Colonic mucosa (tissue), 4 donors: ENCODE measurements at regions not wholly inside any gene's neighbourhood (a gene's known extent, or its start where the extent isn't known, plus 50 kb on each side); places are given as distances from the start of the nearest gene placed in this dataset.

Source experiments
- DNase-seq: peaks from one replicate; pipeline ENCODE4 v3.0.0-alpha.2; 2020
- H3K27ac ChIP-seq: fragments of 200-600 bp; one replicate; pipeline ENCODE4 v1.8.0; 2021
- H3K27me3 ChIP-seq: fragments of 200-600 bp; one replicate; pipeline ENCODE4 v1.8.0; 2021
- H3K36me3 ChIP-seq: fragments of 200-600 bp; one replicate; pipeline ENCODE4 v1.8.0; 2021
- H3K4me1 ChIP-seq: fragments of 200-600 bp; one replicate; pipeline ENCODE4 v1.8.0; 2021; ENCODE audit warnings: mild to moderate bottlenecking
- H3K4me3 ChIP-seq: fragments of 200-600 bp; one replicate; pipeline ENCODE4 v1.8.0; 2021
- H3K9ac ChIP-seq, 2 donors: one replicate each; pipeline ENCODE4 v1.7.0; 2013; ENCODE audit warnings: control low read depth in 2 of 2, low read depth in 2 of 2, low read length in 2 of 2
- H3K9me3 ChIP-seq: fragments of 200-600 bp; one replicate; pipeline ENCODE4 v1.8.0; 2021
- CTCF ChIP-seq: fragments of 200-600 bp; IDR thresholded peaks from one replicate; pipeline ENCODE4 v1.8.0; 2022; ENCODE audit warnings: antibody characterized with exemption, mild to moderate bottlenecking
- intact Hi-C: fragments of 100-400 bp; cut with DNase I; formaldehyde crosslinking; loops from one replicate; pipeline ENCODE4 v1.14.1; 2022
- donor health status: healthy.
- donor health status: DM: no; HTN: no; CAD: no.
- donor health status: DM: no; HTN: no; CAD: no.

- DNase-seq = no peak
- H3K4me3 ChIP-seq = no peak overlapping the region
- peak overlapping the region in 1 of 2 donors; percentile 22 for H3K9ac ChIP-seq
- no peaks in the 10 kb centered on the region for H3K9me3 ChIP-seq
- H3K36me3 ChIP-seq = no peaks in the 10 kb centered on the region
- no peaks in the 10 kb centered on the region for H3K4me1 ChIP-seq
- no peaks in the 10 kb centered on the region for H3K27me3 ChIP-seq
- intact Hi-C loops = no loop called here
- no peak for TF ChIP-seq CTCF
- no peak overlapping the region for H3K27ac ChIP-seq
Observed at GRCh38 chr20:22513574-22513973, 70.8 kb downstream of the FOXA2 start.

- no peaks in the 10 kb centered on the region for H3K27me3 ChIP-seq
- peak overlapping the region; percentile 12 for H3K27ac ChIP-seq
- H3K4me1 ChIP-seq = no peaks in the 10 kb centered on the region
- H3K4me3 ChIP-seq = no peak overlapping the region
- H3K9me3 ChIP-seq = no peaks in the 10 kb centered on the region
- no peak for TF ChIP-seq CTCF
- no peak for DNase-seq
- no peaks in the 10 kb centered on the region for H3K36me3 ChIP-seq
- intact Hi-C loops = no loop called here
- peak overlapping the region in 1 of 2 donors; percentile 22 for H3K9ac ChIP-seq
Observed at GRCh38 chr20:22512911-22513489, 71.4 kb downstream of the FOXA2 start.

GRCh38 chr20:22511943-22512910, 72.1 kb downstream of the FOXA2 start:
- Histone ChIP-seq H3K27ac (peak overlapping the region; percentile 61), H3K9ac (peak overlapping the region in 1 of 2 donors; percentile 44), H3K4me3 (no peak overlapping the region), H3K36me3 (no peaks in the 10 kb centered on the region), H3K27me3 (no peaks in the 10 kb centered on the region), H3K9me3 (no peaks in the 10 kb centered on the region), H3K4me1 (no peaks in the 10 kb centered on the region)
- TF ChIP-seq CTCF = no peak
- intact Hi-C loops = no loop called here
- DNase-seq = peak; percentile 87

- Histone ChIP-seq H3K27me3 (no peaks in the 10 kb centered on the region), H3K4me1 (no peaks in the 10 kb centered on the region), H3K9ac (no peak overlapping the region), H3K4me3 (no peak overlapping the region), H3K27ac (no peak overlapping the region), H3K36me3 (no peaks in the 10 kb centered on the region), H3K9me3 (no peaks in the 10 kb centered on the region)
- intact Hi-C loops = no loop called here
- no peak for DNase-seq
- TF ChIP-seq CTCF = no peak
Observed at GRCh38 chr20:22509843-22510147, 74.6 kb downstream of the FOXA2 start.

GRCh38 chr20:22509090-22509842, 75.1 kb downstream of the FOXA2 start:
- H3K27ac ChIP-seq = no peak overlapping the region
- H3K9me3 ChIP-seq = no peaks in the 10 kb centered on the region
- H3K4me3 ChIP-seq = no peak overlapping the region
- no peak for DNase-seq
- no peak overlapping the region for H3K9ac ChIP-seq
- no peak for TF ChIP-seq CTCF
- no peaks in the 10 kb centered on the region for H3K36me3 ChIP-seq
- H3K27me3 ChIP-seq = no peaks in the 10 kb centered on the region
- intact Hi-C loops = no loop called here
- H3K4me1 ChIP-seq = no peaks in the 10 kb centered on the region
